Activated B cell treated with CpG ODN at 0.5 μM for 24 hours (primary cell): ENCODE measurements at regions not wholly inside any gene's neighbourhood (a gene's known extent, or its start where the extent isn't known, plus 50 kb on each side); places are given as distances from the start of the nearest gene placed in this dataset.

Source experiments
- ATAC-seq: fragments of 200-7000 bp; cut with Tn5 transposase; one replicate; pipeline ENCODE4 v1.10.0; 2021; ENCODE audit warnings: low read depth, mild to moderate bottlenecking, moderate library complexity
- CTCF ChIA-PET: fragments of 350-600 bp; sonication (Branson Sonifier 250); formaldehyde crosslinking; loops from one replicate; lab custom pipeline; 2021; ENCODE audit warnings: antibody characterized with exemption; lab: Charles Lee
- POLR2A ChIA-PET: fragments of 350-600 bp; sonication (Branson Sonifier 250); formaldehyde crosslinking; loops from one replicate; lab custom pipeline; 2021; ENCODE audit warnings: antibody characterized with exemption; lab: Charles Lee
- DNase-seq: peaks from one replicate; pipeline ENCODE4 v3.0.0; 2022
- H3K27ac Mint-ChIP-seq: one replicate; pipeline ENCODE4 v1.8.0; 2020; ENCODE audit warnings: mixed read lengths
- H3K27me3 Mint-ChIP-seq: one replicate; pipeline ENCODE4 v1.8.0; 2021; ENCODE audit warnings: mixed read lengths
- H3K36me3 Mint-ChIP-seq: one replicate; pipeline ENCODE4 v1.8.0; 2021; ENCODE audit warnings: low read depth, mixed read lengths
- H3K4me1 Mint-ChIP-seq: one replicate; pipeline ENCODE4 v1.8.0; 2021; ENCODE audit warnings: mixed read lengths
- H3K4me3 Mint-ChIP-seq: one replicate; pipeline ENCODE4 v1.8.0; 2020; ENCODE audit warnings: mild to moderate bottlenecking, mixed read lengths
- H3K9me3 Mint-ChIP-seq: one replicate; pipeline ENCODE4 v1.8.0; 2020; ENCODE audit warnings: mixed read lengths
- intact Hi-C: fragments of 100-400 bp; cut with micrococcal nuclease; formaldehyde crosslinking; loops from one replicate; pipeline ENCODE4 v1.15.1; 2024
- TF ChIP-seq, protein P1 (sequence below): fragments of 200-600 bp; IDR thresholded peaks from one replicate; pipeline ENCODE4 v1.8.0; 2022; ENCODE audit warnings: antibody characterized with exemption, mild to moderate bottlenecking

DNA sequence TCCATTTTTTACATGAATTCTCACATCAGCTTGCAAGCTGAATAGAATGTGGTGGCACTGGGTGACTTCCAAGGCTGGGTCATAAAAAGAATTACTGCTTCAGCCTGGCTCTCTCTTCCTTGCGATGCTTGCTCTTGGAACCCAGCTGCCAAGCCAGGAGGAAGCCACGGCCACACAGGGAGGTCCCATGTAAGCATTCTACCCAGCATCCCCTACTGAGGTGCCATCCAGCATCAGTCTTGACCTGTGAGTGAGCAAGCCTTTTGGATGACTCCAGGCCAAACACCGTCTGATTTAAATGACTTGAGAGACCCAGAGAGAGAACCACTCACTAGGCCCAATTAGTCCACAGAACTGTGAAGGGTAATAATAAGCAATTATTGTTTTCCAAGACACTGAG is 750.3 kb upstream of the RAB6C start:
- H3K27ac Mint-ChIP-seq, result no peak overlapping the region
- no peaks in the 10 kb centered on the region for H3K27me3 Mint-ChIP-seq
- H3K9me3 Mint-ChIP-seq, result no peaks in the 10 kb centered on the region
- ATAC-seq (no peak), DNase-seq (no peak)
- no peaks in the 10 kb centered on the region for H3K4me1 Mint-ChIP-seq
- intact Hi-C loops, result no loop called here
- CTCF ChIA-PET, result no interaction called here
- POLR2A ChIA-PET, result no interaction called here
- TF ChIP-seq, protein P1, sequence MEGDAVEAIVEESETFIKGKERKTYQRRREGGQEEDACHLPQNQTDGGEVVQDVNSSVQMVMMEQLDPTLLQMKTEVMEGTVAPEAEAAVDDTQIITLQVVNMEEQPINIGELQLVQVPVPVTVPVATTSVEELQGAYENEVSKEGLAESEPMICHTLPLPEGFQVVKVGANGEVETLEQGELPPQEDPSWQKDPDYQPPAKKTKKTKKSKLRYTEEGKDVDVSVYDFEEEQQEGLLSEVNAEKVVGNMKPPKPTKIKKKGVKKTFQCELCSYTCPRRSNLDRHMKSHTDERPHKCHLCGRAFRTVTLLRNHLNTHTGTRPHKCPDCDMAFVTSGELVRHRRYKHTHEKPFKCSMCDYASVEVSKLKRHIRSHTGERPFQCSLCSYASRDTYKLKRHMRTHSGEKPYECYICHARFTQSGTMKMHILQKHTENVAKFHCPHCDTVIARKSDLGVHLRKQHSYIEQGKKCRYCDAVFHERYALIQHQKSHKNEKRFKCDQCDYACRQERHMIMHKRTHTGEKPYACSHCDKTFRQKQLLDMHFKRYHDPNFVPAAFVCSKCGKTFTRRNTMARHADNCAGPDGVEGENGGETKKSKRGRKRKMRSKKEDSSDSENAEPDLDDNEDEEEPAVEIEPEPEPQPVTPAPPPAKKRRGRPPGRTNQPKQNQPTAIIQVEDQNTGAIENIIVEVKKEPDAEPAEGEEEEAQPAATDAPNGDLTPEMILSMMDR, result no peak
- no peak overlapping the region for H3K4me3 Mint-ChIP-seq
- H3K36me3 Mint-ChIP-seq, result no peaks in the 10 kb centered on the region

DNA sequence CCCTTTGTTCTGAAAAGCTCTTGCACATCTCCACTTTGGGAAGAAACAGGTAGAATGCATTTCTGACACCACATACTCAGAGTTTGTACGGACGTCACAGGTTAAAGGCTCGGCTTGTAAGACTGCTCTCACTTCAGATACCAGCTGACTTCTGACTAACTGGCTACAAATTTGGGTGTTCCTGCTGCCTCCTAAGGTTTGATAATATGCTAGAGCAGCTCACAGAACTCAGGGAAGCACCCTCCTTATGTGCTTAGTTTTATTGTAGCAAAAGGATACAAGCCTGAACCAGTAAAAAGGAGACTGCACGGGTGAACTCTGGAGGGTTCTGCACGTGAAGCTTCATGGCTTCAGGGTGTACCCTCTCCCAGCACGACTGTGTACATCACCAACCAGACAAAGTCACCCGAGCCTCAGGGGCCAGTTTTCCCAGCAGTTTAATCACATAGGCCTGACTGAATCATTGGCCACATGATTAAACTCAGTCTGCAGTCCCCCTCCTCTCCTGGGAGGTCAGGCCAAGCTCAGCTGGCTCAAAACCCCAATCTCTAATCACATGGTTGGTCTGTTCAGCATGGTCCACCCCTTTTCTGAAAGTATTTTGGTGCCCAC is 749.5 kb upstream of the RAB6C start:
- Mint-ChIP-seq H3K27ac (no peak overlapping the region), H3K9me3 (no peaks in the 10 kb centered on the region), H3K27me3 (no peaks in the 10 kb centered on the region), H3K36me3 (no peaks in the 10 kb centered on the region), H3K4me1 (no peaks in the 10 kb centered on the region), H3K4me3 (no peak overlapping the region)
- no peak for ATAC-seq
- POLR2A ChIA-PET, result no interaction called here
- intact Hi-C loops, result no loop called here
- no peak for DNase-seq
- TF ChIP-seq, protein P1, result no peak
- CTCF ChIA-PET, result no interaction called here

DNA sequence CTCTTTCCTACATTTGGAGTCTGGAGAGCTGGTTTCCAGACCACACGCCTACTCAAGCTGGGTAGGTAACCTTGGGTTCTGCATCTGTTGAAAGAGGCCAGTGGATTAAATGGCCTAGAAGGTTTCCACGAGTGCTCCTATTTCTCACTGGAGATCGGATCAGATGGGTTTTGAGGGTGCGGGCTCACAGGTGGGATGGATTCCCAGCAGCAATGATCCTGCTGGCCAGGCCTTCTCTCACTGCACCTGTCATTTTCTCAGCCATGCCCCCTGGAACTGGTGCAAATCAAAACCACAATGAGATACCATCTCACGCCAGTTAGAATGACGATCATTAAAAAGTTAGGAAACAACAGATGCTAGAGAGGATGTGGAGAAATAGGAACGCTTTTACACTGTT is 747.5 kb upstream of the RAB6C start:
- Mint-ChIP-seq H3K9me3 (peaks cover 8% of the 10 kb centered on the region), H3K27me3 (no peaks in the 10 kb centered on the region), H3K4me3 (no peak overlapping the region), H3K27ac (no peak overlapping the region), H3K4me1 (no peaks in the 10 kb centered on the region), H3K36me3 (no peaks in the 10 kb centered on the region)
- intact Hi-C loops, result no loop called here
- ChIA-PET CTCF (no interaction called here), POLR2A (no interaction called here)
- DNase-seq (no peak), ATAC-seq (no peak)
- TF ChIP-seq, protein P1, result no peak

DNA sequence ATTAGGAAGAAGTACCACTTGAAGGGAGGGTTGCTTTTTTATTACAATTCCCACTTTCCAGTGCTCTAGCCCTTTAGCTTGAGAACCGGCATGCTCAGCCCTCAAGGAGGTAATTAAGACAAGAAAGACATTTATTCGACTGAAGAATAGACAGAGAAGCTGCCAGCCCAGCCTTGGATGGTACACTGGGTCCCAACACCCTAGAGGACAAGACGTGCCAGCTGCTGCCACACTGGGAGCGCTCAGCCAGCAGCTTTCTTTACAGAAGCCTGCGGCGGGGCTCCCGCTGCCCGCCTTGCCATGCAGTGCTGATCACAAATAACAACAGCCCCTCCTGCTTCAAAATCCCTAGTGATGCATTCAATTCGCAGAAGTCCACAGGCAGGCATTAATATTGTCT is 746.3 kb upstream of the RAB6C start:
- intact Hi-C loops, result no loop called here
- CTCF ChIA-PET, result no interaction called here
- H3K36me3 Mint-ChIP-seq, result no peaks in the 10 kb centered on the region

DNA sequence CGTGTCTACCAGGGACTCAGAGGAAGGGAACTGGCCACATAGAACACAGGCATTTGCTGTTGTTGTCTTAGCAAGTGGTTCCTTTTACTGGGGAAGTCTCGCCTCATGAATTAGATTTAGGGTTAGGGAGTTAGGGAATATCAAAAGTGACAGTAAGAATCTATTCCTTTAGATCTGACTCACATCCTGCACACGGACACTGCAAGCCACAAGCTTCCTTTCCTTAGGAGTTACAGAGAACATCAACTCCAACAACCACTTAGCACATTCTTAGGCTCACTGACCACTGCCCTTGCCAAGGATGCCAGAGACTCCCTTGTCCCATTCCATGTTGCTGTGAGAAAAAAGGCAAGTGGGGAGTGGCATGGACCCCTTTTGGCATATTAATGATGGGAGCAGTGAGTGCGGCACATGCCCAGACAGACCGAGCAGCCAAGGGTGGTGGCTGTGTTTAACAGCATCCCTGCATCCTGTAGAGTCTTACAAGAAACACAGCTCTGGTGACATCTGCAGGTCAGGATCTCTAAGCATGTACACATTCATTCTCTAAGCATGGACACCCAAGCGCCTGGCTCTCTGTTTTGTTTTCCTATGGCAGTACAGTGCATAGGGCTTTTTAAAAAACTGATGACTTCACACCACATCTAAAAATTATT is 745.6 kb upstream of the RAB6C start:
- Mint-ChIP-seq H3K36me3 (no peaks in the 10 kb centered on the region), H3K9me3 (peaks cover 12% of the 10 kb centered on the region), H3K27me3 (no peaks in the 10 kb centered on the region), H3K4me1 (no peaks in the 10 kb centered on the region), H3K27ac (no peak overlapping the region), H3K4me3 (no peak overlapping the region)
- POLR2A ChIA-PET, result no interaction called here
- CTCF ChIA-PET, result no interaction called here
- TF ChIP-seq, protein P1, result no peak
- no peak for DNase-seq
- intact Hi-C loops, result no loop called here
- ATAC-seq, result no peak

More for the DNA sequence above, 746.3 kb upstream of the RAB6C start:
- no peak for DNase-seq
- H3K4me3 Mint-ChIP-seq, result no peak overlapping the region
- no peak for ATAC-seq
- H3K9me3 Mint-ChIP-seq, result peaks cover 12% of the 10 kb centered on the region
- H3K4me1 Mint-ChIP-seq, result no peaks in the 10 kb centered on the region
- H3K27ac Mint-ChIP-seq, result no peak overlapping the region
- H3K27me3 Mint-ChIP-seq, result no peaks in the 10 kb centered on the region
- TF ChIP-seq, protein P1, result no peak
- POLR2A ChIA-PET, result no interaction called here
